DOHH2 (cell line): ENCODE measurements at regions not wholly inside any gene's neighbourhood (a gene's known extent, or its start where the extent isn't known, plus 50 kb on each side); places are given as distances from the start of the nearest gene placed in this dataset.

Source experiments
- CTCF ChIP-seq: fragments of 200-600 bp; sonication (generic); IDR thresholded peaks from one replicate; pipeline ENCODE4 v1.5.1; 2014; ENCODE audit warnings: antibody characterized with exemption, mild to moderate bottlenecking, low read depth, low read length; ENCODE audit not compliant: poor library complexity, severe bottlenecking
- EZH2phosphoT487 ChIP-seq: fragments of 200-600 bp; sonication (generic); IDR thresholded peaks from 2 replicates; pipeline ENCODE4 v1.6.1; 2017; ENCODE audit warnings: borderline replicate concordance, mild to moderate bottlenecking, antibody characterized with exemption, low read length, moderate library complexity, mixed read lengths

GRCh38 chr11:36803084-36803483 lies 205.0 kb upstream of the RAG2 start:
- TF ChIP-seq CTCF: no peak
- TF ChIP-seq EZH2phosphoT487: no peak
